GM12892 (cell line): ENCODE measurements at regions not wholly inside any gene's neighbourhood (a gene's known extent, or its start where the extent isn't known, plus 50 kb on each side); places are given as distances from the start of the nearest gene placed in this dataset.

ENCODE experiments used
- DNase-seq: peaks from one replicate; pipeline ENCODE4 v3.0.0; 2011; ENCODE audit not compliant: insufficient read length
- FAIRE-seq: peaks from 2 replicates; lab custom pipeline; 2011; peaks lifted over from hg19 to GRCh38; lab: Jason Lieb, UNC
- POLR2A ChIP-seq: IDR thresholded peaks from 2 replicates; pipeline ENCODE4 v1.6.1; 2011; ENCODE audit warnings: low read depth, low read length, control low read depth
- POLR2AphosphoS5 ChIP-seq: IDR thresholded peaks from 2 replicates; pipeline ENCODE4 v1.6.1; 2011; ENCODE audit warnings: low read depth, low read length, control low read depth
- TAF1 ChIP-seq: IDR thresholded peaks from 2 replicates; pipeline ENCODE4 v1.6.1; 2011; ENCODE audit warnings: low read depth, mild to moderate bottlenecking, control low read depth, low read length, borderline replicate concordance

DNA sequence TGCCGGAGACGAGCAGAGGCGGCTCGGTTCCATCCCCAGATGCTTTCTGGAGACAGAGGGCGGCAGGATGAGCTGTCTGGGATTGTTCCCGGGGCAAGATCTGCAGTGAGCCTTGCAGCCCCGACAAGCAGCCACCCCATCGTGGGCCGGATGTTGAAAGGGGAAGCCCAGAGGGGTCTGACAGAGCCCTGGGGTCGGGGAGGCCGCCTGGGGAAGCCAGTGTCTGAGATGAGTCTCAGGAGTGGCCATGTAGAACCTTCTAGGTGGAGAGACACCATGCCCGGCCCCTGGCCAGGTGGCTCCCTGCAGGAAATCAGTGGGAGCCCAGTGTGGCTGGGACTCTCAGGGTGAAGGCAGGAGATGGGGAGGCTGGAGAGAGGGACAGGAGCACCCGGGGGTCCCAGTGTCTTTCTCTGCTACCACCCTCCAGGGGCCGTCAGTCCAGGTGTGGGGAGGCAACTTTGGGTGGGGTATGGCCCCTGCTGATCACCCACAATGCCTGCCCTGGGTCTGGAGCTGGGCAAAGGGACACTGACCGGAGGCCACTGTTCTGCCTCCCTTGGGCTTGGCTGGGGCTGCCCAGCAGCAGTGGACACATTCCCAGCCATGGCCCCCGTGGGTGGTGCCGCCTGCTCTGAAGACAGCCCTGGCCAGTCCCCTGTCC lies 128.3 kb upstream of the HS6ST1 start:
- DNase-seq: no peak
- no peak for FAIRE-seq
- TF ChIP-seq POLR2A (no peak), POLR2AphosphoS5 (no peak), TAF1 (no peak)

DNA sequence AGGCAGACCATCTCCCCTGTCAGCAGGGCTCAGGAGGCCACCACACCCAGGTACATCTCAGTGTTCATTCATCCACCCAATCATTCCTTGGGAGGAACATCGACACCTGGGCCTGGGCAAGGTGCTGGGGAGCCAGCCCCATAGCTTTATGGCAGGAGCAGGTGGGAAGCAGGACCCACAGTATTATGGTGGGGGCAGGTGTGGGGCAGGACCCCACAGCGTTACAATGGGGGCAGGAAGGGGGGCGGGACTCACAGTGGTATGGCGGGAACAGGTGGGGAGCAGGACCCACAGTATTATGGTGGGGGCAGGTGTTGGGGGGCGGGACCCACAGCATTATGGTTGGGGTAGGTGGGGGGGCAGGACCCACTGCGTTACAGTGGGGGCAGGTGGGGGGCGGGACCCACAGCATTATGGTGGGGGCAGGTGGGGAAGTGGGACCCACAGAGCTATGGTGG lies 128.9 kb upstream of the HS6ST1 start:
- FAIRE-seq: no peak
- DNase-seq: no peak
- no peak for TF ChIP-seq POLR2AphosphoS5
- TF ChIP-seq POLR2A: no peak

DNA sequence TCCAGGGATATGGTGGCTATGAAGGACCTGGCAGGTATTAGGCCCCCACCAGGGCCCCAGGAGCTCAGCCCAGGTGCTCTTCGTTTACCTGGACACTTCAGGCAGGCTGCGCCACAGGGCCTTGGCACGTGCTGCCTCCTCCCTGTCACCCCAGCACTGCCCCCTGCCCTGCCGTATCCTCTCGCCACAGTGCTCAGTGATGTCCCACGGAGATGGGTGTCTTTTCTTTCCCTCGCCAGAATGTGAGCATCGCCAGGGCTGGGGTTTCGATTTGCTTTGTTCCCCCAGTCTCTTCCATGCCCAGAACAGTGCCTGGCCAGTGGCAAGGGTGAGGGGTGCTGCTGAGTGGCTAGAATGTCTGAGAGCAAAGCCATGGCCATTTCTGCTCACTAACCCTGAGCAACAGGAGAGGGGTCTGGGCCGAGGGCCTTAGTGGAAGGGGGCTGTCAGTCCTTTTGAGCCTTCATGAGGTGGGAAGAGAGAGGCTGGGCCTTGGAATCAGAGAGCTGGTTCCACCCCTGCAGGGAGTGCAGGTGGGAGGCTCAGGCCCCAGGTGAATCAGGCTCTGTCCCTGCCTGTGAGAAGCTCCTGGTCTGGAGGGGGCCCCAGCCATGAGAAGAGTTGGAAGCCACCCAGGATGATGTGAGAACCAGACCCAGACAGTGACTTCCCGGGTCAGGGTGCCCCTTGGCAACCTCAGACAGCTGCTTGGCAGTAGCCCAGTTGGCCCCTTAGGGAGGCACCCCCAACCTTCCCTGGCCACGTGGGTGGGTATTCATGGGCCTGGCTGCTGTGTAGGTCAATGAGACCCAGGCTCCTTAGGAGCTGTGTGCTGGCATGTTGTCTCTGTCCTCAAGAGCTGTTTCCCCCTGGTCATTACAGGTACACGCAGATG lies 129.9 kb upstream of the HS6ST1 start:
- no peak for TF ChIP-seq TAF1
- FAIRE-seq (no peak), DNase-seq (no peak)

DNA sequence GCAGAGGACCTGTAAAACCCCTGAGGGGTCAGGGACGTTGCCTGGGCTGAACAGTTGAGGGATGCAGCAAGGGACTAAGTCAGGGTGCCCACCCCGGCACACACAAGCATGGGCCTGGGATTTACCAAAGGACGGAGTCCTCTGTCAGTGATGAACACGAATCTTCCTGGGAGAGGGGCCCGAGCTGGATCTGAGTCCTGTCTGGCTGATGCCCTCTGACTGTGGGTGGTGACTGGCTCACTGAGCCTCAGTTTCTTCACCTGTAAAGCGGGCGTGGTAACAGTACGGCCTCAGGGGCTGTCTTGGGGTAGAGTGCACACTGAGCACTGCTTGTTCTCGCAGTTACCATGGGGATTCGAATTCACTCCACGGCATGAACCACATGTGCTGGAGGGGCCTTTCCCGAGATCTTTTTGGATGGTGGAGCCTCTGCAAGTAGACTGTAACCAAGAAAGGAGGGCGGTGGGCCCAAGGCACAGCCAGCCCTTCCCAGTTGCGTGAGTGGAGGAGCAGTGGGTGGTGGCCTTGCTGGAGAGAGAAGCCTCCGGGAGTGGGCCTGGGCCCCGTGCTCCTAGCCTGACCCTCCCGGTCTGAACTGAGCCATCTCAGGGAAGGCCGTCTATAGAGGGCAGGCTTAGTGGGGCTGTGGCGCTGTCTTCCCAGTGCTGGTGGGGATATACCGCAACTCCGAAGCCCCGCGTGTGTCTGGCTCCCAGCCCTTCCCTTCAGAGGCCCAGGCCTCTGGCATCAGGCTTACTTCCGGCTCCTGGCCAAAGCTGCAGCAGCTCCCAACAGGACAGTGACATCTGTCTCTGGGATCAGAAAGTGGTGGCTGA lies 130.8 kb upstream of the HS6ST1 start:
- DNase-seq: no peak
- FAIRE-seq: no peak
- TF ChIP-seq POLR2AphosphoS5 (no peak), POLR2A (no peak), TAF1 (no peak)

DNA sequence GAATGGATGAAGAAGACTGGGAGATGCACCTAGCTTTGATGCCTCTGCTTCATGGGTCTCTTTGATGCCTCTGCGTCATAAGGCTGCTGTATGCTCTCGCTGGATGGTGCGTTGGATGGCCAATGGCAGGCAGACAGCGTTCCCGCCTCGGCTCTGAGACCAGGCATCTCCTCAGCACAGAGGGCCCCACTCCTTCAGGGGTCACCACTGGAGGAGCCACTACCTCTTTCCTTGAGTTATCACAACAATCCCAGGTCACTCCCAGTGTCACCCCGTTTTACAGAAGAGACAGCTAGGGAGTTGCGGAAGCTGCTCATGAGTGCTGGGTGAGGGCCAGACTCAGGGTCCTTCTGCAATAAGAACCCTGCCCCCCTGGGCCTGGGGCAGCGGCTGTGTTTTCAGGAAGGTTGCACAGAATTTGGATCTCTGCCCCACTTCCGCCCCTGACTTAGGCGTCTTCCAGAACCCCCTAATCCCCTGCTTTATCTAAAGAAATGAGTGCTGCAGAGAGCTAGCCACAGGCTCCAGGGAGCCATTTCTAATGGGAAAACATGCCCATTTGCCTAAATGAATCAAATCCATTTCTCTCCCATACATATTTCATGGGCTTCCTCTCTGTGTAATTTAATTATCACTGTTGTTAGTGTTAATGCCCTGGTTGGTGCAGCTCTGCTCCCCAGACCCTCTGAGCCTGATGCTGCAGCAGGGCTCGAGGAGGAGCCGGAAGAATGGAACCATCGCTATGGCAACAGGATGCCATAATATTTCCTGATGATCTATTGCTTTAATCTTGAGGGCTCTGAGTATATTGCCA lies 131.8 kb upstream of the HS6ST1 start:
- TF ChIP-seq POLR2AphosphoS5 (no peak), TAF1 (no peak), POLR2A (no peak)
- FAIRE-seq (no peak), DNase-seq (no peak)

DNA sequence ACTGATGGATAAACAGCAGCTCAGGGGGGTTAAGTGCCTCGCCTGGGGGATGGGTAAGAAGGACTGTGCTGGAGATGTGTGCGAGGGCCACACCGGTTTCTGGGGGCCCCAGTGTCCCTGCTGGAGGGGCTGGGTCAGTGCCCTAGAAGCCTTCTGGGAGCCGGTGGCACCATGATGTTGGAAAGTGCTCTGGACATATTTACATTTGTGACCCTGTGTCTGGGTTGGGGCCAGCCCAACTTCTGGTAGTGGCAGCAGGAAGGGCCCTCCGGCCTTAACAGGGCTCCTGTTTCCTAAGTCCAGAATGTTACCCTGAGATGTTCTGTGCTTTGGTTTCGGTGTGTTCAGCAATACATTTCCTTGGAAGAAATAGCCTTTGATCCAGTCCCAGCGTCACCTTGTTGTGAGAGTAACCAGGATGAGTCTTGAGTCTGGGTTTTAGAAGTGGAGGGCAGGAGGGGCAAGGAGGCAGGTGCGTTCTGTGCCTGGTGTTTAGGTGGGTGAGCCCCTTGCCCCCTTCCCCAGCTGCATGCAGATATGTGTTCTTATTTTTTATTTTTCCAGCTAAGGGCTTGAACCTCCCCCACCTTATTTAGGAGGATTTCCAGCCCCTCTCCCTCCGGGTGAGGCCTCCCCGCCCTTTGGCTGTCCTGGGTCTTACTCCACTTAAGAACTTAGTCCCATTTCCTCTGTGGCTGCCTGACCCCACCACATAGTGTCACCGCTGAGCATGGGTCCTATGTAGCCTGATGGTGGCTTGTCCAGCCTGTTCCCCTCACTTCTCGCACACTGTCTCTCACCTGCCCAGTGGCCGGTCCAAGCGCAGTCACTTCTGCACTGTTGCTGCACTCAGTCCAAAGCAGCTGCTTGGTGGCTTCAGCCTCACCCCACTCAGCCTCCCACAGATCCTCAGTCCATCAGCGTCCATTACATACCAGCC lies 132.7 kb upstream of the HS6ST1 start:
- TF ChIP-seq TAF1: no peak
- no peak for TF ChIP-seq POLR2AphosphoS5
- no peak for TF ChIP-seq POLR2A
- DNase-seq: no peak
- FAIRE-seq: no peak

DNA sequence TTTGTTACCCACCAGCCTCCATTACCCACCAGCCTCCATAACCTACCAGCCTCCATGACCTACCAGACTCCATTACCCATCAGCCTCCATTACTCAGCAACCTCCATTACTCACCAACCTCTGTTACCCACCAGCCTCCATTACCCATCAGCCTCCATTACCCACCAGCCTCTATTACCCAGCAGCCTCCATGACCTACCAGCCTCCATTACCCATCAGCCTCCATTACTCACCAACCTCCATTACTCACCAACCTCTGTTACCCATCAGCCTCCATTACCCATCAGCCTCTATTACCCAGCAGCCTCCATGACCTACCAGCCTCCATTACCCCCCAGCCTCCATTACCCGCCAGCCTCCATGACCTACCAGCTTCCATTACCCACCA lies 133.3 kb upstream of the HS6ST1 start:
- TF ChIP-seq POLR2AphosphoS5: no peak
- no peak for FAIRE-seq

DNA sequence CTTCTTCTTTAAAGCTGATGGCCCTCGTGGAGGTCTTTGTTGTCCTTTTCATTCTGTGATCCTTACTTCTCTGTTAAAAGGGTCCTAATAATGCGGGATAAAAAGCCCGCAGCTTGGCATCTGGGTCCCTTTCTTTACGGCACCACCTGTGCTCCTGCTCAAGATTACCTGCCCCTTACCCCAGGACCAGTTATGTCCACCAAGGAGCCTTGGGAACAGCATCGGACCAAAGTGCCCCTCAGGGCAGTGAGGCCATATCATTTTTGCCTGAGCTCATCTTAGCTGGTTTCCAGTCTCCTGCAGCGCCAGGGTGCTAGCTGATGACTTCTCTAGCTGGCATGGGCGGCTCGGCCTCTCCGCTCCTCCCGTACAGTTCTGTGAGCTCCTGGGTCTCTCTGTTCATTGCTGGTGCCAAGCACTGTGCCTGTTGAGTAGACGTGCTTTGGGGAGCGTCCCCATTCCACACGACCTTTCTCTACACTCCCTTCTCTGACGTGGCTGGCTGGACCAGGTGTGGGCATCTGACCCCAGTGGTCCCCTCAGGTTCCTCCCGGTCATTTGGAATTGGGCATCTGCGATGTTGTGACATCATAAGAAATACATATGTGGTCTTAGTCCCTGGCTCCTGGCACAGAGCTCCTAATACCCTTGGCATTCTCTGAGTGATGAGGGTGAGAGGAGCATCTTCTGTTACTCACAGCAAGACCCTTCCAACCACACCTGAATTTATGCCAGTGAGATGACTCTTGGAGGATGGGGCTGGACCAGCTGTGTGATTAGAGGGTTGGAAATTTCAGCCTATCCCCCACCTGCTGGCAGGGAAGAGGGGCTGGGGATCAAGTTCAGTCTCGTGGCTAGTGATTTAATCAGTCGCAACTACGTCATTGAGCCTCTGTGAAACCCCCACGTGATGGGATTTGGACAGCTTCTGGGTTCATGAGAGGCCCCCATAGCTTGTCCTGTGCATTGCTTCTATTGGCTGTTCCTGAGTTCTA lies 134.2 kb upstream of the HS6ST1 start:
- no peak for DNase-seq
- no peak for FAIRE-seq
- TF ChIP-seq POLR2AphosphoS5 (no peak), TAF1 (no peak), POLR2A (no peak)

More for the DNA sequence above, 133.3 kb upstream of the HS6ST1 start:
- no peak for DNase-seq

DNA sequence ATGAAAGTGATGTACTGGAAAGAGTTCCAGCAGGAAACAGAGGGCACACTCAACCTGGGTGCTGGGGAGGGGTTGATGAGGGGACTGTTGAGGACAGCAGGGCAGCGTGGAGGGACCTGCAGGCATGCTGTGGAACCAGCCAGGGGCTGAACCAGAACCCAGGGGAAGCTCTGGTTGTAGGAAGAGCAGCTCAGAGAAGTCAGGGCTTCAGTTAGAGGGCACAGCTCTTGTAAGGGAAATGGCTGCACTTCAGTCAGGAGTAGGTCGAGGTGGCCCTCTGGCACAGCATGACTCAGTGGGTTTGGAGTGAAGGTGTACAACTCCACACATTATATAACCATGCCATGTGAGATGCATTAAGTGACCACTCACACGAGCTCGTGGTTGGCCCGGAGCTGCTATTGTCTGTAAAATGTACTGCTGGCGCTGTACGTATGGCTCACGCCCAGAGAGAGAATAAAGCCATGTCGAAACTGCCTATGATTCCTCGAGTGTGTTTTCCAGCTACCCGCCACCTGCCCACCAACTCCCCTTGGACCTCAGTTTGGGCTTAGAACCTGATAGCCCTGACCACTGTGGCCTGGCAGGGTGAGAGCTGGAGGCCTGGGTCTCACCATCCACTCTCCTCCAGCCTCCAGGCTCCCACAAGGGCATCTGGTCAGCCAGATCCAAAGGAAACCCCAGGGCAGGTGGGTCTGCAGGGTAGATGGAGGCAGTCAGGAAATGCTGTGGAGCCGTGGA lies 136.5 kb upstream of the HS6ST1 start:
- FAIRE-seq (no peak), DNase-seq (no peak)
- no peak for TF ChIP-seq TAF1
- TF ChIP-seq POLR2A: no peak
- TF ChIP-seq POLR2AphosphoS5: no peak
